Stomach (tissue), 4 donors: ENCODE measurements at regions not wholly inside any gene's neighbourhood (a gene's known extent, or its start where the extent isn't known, plus 50 kb on each side); places are given as distances from the start of the nearest gene placed in this dataset.

Experiments used
- POLR2AphosphoS5 ChIP-seq, 3 donors: sonication (generic); formaldehyde crosslinking; IDR thresholded peaks; one replicate each; pipeline ENCODE4 v1.6.1; 2016; ENCODE audit warnings: antibody characterized with exemption in 3 of 3
- TF ChIP-seq, protein P1 (sequence below), 7 experiments: fragments of 450-650 bp in 4 of 7; fragments of 200-600 bp in 3 of 7; sonication (generic) in 3 of 7; IDR thresholded peaks; one replicate each; pipeline ENCODE4 v1.5.1; 2016 to 2019; ENCODE audit warnings: antibody characterized with exemption in 7 of 7, control low read depth in 2 of 7, mild to moderate bottlenecking in 1 of 7

GRCh38 chr2:156649596-156649995, 213.4 kb downstream of the GPD2 start:
- TF ChIP-seq, protein P1, sequence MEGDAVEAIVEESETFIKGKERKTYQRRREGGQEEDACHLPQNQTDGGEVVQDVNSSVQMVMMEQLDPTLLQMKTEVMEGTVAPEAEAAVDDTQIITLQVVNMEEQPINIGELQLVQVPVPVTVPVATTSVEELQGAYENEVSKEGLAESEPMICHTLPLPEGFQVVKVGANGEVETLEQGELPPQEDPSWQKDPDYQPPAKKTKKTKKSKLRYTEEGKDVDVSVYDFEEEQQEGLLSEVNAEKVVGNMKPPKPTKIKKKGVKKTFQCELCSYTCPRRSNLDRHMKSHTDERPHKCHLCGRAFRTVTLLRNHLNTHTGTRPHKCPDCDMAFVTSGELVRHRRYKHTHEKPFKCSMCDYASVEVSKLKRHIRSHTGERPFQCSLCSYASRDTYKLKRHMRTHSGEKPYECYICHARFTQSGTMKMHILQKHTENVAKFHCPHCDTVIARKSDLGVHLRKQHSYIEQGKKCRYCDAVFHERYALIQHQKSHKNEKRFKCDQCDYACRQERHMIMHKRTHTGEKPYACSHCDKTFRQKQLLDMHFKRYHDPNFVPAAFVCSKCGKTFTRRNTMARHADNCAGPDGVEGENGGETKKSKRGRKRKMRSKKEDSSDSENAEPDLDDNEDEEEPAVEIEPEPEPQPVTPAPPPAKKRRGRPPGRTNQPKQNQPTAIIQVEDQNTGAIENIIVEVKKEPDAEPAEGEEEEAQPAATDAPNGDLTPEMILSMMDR (IDR thresholded peaks at IDR 0.05): no peak
- no peak for TF ChIP-seq POLR2AphosphoS5 (IDR thresholded peaks at IDR 0.05)
